Left colon (tissue), 2 donors: ENCODE measurements at regions not wholly inside any gene's neighbourhood (a gene's known extent, or its start where the extent isn't known, plus 50 kb on each side); places are given as distances from the start of the nearest gene placed in this dataset.
"Not testable (repeated sequence)": the region's sequence is repeated elsewhere in the genome, so short reads cannot be mapped to it uniquely, and the experiment has no call there.

Experiments used
- ATAC-seq: fragments of 200-7000 bp; cut with Tn5 transposase; one replicate; pipeline ENCODE4 v1.9.1; 2020; ENCODE audit warnings: mild to moderate bottlenecking, moderate library complexity
- DNase-seq, 2 donors: peaks; one replicate each; pipeline ENCODE4 v3.0.0-alpha.2; 2020
- intact Hi-C, 2 donors: fragments of 100-400 bp; cut with DNase I in 1 of 2; cut with micrococcal nuclease in 1 of 2; formaldehyde crosslinking; loops; one replicate each; pipeline versions ENCODE4 v1.11.2 to v1.14.0; 2022; cut with DNase I, micrococcal nuclease
- donor health status: DM: no; HTN: no; CAD: no.
- donor health status: DM: yes; HTN: yes; CAD: no.

- ATAC-seq = no peak
- no peak for DNase-seq
- intact Hi-C loops = no loop called here
These were observed 130.0 kb upstream of the NR3C1 start for GRCh38 chr5:143533475-143533874.

GRCh38 chr5:143527808-143528207, 124.3 kb upstream of the NR3C1 start:
- ATAC-seq (no peak), DNase-seq (no peak)
- intact Hi-C loops = no loop called here

GRCh38 chr5:143525176-143525575, 121.7 kb upstream of the NR3C1 start:
- no peak for DNase-seq
- intact Hi-C loops = no loop called here
- ATAC-seq = no peak

GRCh38 chr5:143524338-143524945, 121.0 kb upstream of the NR3C1 start:
- intact Hi-C loops = no loop called here
- no peak for DNase-seq
- ATAC-seq = no peak

- DNase-seq (no peak), ATAC-seq (no peak)
- intact Hi-C loops = no loop called here
These were observed 118.4 kb upstream of the NR3C1 start for GRCh38 chr5:143521846-143522400.

- DNase-seq (no peak), ATAC-seq (no peak)
- intact Hi-C loops = no loop called here
These were observed 117.7 kb upstream of the NR3C1 start for GRCh38 chr5:143521141-143521540.

GRCh38 chr5:143519215-143519614, 115.7 kb upstream of the NR3C1 start:
- ATAC-seq, DNase-seq, intact Hi-C loops: not testable (repeated sequence)

- intact Hi-C loops, ATAC-seq, DNase-seq: not testable (repeated sequence)
These were observed 114.3 kb upstream of the NR3C1 start for GRCh38 chr5:143517824-143518223.

GRCh38 chr5:143516249-143516648, 112.8 kb upstream of the NR3C1 start:
- ATAC-seq (no peak), DNase-seq (no peak)
- intact Hi-C loops = no loop called here

- ATAC-seq (no peak), DNase-seq (peak in 1 of 2 donors; percentile 6)
- intact Hi-C loops = no loop called here
These were observed 112.3 kb upstream of the NR3C1 start for GRCh38 chr5:143515829-143516228.

- no peak for DNase-seq
- ATAC-seq = no peak
- intact Hi-C loops = no loop called here
These were observed 111.3 kb upstream of the NR3C1 start for GRCh38 chr5:143514616-143515335.

GRCh38 chr5:143513720-143514119, 110.2 kb upstream of the NR3C1 start:
- DNase-seq (no peak), ATAC-seq (no peak)
- intact Hi-C loops = no loop called here

- intact Hi-C loops = no loop called here
- ATAC-seq (no peak), DNase-seq (no peak)
These were observed 108.2 kb upstream of the NR3C1 start for GRCh38 chr5:143511736-143512135.

- intact Hi-C loops = no loop called here
These were observed 106.3 kb upstream of the NR3C1 start for GRCh38 chr5:143509758-143510221.

GRCh38 chr5:143506836-143507552, 103.5 kb upstream of the NR3C1 start:
- ATAC-seq (peak; percentile 40), DNase-seq (no peak)
- intact Hi-C loops = no loop called here

More at GRCh38 chr5:143509758-143510221, 106.3 kb upstream of the NR3C1 start:
- no peak for DNase-seq
- no peak for ATAC-seq

GRCh38 chr5:143505934-143506333, 102.4 kb upstream of the NR3C1 start:
- intact Hi-C loops = no loop called here
- no peak for ATAC-seq
- DNase-seq = no peak

GRCh38 chr5:143505354-143505753, 101.9 kb upstream of the NR3C1 start:
- no peak for DNase-seq
- ATAC-seq = no peak
- intact Hi-C loops = no loop called here

- intact Hi-C loops = no loop called here
- no peak for ATAC-seq
- DNase-seq = no peak
These were observed 98.0 kb upstream of the NR3C1 start for GRCh38 chr5:143501310-143502044.

- DNase-seq = no peak
- no peak for ATAC-seq
- intact Hi-C loops = no loop called here
These were observed 96.1 kb upstream of the NR3C1 start for GRCh38 chr5:143499480-143500114.
